ENCODE measurements at regions not wholly inside any gene's neighbourhood (a gene's known extent, or its start where the extent isn't known, plus 50 kb on each side); places are given as distances from the start of the nearest gene placed in this dataset.

DNA sequence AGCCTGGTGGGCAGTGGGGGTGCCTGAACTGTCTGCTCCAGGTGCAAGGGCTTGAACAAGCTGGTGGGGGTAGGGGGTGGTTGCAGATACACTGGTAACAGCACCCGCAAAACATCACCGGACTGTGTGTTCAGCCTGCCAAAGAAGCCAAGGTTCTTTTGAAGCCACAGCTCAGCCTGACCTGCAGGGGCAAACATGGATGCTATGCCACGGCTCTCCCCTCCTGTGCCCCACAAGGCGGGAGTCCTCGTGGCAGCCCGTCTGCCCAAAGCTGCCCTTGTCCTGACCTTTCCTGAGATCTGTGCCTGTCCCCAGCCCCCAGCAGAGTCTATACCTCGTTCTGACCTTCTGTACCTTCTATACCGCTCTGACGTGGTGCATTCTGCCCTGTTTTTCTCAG lies 285.7 kb downstream of the GLRX3 start:
- Histone ChIP-seq H3K27me3 (ENCODE audit: insufficient read depth, poor library complexity, severe bottlenecking) (no peaks in the 10 kb centered on the region), H3K27ac (replicated peaks) (no peak overlapping the region), H3K4me3 (replicated peaks; ENCODE audit: insufficient read depth, low read length) (no peak overlapping the region)
- no peak for DNase-seq (ENCODE audit: low read depth in 1 of 2, low spot score in 1 of 2)
- TF ChIP-seq, protein P1, sequence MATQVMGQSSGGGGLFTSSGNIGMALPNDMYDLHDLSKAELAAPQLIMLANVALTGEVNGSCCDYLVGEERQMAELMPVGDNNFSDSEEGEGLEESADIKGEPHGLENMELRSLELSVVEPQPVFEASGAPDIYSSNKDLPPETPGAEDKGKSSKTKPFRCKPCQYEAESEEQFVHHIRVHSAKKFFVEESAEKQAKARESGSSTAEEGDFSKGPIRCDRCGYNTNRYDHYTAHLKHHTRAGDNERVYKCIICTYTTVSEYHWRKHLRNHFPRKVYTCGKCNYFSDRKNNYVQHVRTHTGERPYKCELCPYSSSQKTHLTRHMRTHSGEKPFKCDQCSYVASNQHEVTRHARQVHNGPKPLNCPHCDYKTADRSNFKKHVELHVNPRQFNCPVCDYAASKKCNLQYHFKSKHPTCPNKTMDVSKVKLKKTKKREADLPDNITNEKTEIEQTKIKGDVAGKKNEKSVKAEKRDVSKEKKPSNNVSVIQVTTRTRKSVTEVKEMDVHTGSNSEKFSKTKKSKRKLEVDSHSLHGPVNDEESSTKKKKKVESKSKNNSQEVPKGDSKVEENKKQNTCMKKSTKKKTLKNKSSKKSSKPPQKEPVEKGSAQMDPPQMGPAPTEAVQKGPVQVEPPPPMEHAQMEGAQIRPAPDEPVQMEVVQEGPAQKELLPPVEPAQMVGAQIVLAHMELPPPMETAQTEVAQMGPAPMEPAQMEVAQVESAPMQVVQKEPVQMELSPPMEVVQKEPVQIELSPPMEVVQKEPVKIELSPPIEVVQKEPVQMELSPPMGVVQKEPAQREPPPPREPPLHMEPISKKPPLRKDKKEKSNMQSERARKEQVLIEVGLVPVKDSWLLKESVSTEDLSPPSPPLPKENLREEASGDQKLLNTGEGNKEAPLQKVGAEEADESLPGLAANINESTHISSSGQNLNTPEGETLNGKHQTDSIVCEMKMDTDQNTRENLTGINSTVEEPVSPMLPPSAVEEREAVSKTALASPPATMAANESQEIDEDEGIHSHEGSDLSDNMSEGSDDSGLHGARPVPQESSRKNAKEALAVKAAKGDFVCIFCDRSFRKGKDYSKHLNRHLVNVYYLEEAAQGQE (IDR thresholded peaks at IDR 0.05; ENCODE audit: insufficient replicate concordance, low read depth) = no peak
- TF ChIP-seq, protein P2, sequence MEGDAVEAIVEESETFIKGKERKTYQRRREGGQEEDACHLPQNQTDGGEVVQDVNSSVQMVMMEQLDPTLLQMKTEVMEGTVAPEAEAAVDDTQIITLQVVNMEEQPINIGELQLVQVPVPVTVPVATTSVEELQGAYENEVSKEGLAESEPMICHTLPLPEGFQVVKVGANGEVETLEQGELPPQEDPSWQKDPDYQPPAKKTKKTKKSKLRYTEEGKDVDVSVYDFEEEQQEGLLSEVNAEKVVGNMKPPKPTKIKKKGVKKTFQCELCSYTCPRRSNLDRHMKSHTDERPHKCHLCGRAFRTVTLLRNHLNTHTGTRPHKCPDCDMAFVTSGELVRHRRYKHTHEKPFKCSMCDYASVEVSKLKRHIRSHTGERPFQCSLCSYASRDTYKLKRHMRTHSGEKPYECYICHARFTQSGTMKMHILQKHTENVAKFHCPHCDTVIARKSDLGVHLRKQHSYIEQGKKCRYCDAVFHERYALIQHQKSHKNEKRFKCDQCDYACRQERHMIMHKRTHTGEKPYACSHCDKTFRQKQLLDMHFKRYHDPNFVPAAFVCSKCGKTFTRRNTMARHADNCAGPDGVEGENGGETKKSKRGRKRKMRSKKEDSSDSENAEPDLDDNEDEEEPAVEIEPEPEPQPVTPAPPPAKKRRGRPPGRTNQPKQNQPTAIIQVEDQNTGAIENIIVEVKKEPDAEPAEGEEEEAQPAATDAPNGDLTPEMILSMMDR (IDR thresholded peaks at IDR 0.05; ENCODE audit: insufficient read depth, low read length) = no peak
- TF ChIP-seq POLR2AphosphoS5 (IDR thresholded peaks at IDR 0.05; ENCODE audit: low read depth) (no peak), SPI1 (IDR thresholded peaks at IDR 0.05; ENCODE audit: borderline replicate concordance, low read depth) (no peak)

DNA sequence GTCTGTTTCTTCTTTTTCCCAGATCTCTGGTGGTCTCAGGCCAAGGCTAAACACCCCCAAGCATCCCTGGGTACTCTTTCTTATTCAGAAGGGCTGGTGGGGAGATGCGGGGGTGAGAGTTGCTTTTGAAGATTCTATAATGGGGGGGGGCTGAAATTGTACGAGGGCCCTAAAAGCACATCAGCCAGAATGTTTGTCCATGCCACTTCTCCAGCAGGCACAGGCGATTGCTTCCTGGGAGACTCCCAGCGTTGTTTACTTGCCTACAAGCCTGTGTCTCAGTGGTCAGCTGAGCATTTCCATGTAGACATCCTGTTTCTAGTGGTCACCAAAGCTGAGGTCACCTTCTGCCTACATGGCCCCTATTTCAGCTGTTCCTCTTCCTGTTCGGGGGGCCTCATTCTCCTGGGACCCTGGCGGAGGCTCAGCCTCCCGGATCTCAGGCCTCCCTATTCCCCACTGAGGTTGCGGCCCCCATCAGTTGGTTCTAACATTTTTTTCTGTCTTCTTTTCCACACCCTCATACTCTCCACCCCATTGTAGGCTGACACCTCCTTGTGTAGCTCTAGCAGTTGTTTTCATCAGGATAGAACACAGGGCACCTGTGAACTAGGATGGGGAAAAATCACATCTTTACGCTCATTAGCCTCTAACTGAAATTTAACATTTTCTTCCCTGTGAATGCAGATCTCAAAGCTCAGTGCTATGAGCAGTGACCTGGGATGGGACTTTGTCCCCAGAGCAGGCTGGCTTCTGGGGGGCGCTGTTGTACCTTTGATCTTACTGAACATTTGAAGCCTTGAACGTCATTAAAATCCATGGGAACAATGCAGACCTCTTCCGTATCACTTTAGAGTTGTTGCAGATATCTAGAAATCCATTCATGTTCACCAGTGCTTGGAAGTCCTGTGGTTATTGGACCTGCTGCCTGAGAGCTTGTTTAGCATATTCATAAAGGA lies 286.5 kb downstream of the GLRX3 start:
- H3K4me3 ChIP-seq (replicated peaks; ENCODE audit: insufficient read depth, low read length) = no peak overlapping the region
- no peak for TF ChIP-seq SPI1 (IDR thresholded peaks at IDR 0.05; ENCODE audit: borderline replicate concordance, low read depth)
- DNase-seq (ENCODE audit: low read depth in 1 of 2, low spot score in 1 of 2) = no peak
- no peaks in the 10 kb centered on the region for H3K27me3 ChIP-seq (ENCODE audit: insufficient read depth, poor library complexity, severe bottlenecking)
- no peak overlapping the region for H3K27ac ChIP-seq (replicated peaks)

DNA sequence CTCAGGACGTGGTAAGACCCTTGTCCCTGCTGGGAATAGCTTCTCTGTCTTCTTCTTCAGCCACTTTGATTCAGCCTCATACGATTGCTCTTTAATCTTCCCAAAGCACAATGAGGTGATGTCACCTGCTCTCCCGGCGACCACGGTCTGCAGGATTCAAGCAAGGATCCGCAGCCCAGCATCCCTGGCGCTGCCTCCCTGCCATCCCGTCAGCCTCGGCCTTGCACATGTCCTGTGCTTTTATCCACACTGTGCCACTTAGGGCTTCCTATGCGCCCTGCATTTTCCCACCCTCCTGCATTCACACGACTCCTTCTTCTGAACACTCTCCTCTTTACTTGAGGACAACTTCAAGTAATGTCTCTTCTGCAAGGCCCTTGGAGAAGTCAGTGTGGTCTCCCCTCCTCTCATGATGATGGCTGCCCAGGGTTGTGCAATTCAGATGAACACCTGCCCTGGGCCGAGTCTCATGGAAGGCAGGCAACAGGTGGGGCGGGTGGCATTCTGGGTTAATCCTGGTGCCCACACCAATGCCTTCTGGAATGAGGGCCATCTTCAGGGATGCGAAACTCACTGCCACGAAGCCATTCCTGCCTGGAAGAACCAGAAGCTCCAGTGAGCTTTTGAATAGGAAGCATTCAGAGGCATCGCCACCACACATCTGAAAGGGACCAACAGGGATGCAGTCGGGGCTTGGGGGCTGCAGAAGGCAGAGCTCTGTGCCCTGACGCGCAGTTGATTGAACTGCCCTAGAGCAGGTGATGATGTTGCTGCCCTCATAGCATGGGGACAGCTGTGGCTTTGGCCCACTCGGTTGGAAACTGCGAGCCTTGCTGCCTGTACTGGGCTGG lies 287.5 kb downstream of the GLRX3 start:
- Histone ChIP-seq H3K27me3 (ENCODE audit: insufficient read depth, poor library complexity, severe bottlenecking) (no peaks in the 10 kb centered on the region), H3K4me3 (replicated peaks; ENCODE audit: insufficient read depth, low read length) (no peak overlapping the region), H3K27ac (replicated peaks) (no peak overlapping the region)
- no peak for DNase-seq (ENCODE audit: low read depth in 1 of 2, low spot score in 1 of 2)
- TF ChIP-seq POLR2AphosphoS5 (IDR thresholded peaks at IDR 0.05; ENCODE audit: low read depth) = no peak
- no peak for TF ChIP-seq GABPA (IDR thresholded peaks at IDR 0.05; ENCODE audit: low read depth)
- TF ChIP-seq, protein P1 (IDR thresholded peaks at IDR 0.05; ENCODE audit: insufficient replicate concordance, low read depth) = no peak
- no peak for TF ChIP-seq SPI1 (IDR thresholded peaks at IDR 0.05; ENCODE audit: borderline replicate concordance, low read depth)
- TF ChIP-seq, protein P2 (IDR thresholded peaks at IDR 0.05; ENCODE audit: insufficient read depth, low read length) = no peak

DNA sequence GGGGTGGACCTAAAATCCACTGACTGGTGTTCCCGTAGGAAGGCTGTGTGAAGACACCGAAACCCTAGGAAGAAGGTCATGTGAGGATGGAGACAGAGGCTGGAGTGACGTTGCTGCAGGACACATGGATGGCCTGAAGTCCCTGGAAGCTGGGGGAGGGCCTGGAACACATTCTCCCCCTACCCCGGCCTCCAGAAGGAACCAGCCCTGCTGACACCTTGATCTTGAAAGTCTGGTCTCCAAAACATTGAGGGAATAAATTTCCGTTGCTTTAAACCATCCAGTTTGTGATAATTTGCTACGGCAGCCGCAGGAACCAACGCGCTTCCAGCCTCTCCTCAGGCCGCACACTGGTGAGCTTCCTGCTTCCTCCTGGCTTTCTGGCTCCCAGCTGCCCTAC lies 288.2 kb downstream of the GLRX3 start:
- no peak for DNase-seq (ENCODE audit: low read depth in 1 of 2, low spot score in 1 of 2)
- H3K4me3 ChIP-seq (replicated peaks; ENCODE audit: insufficient read depth, low read length) = no peak overlapping the region
- no peaks in the 10 kb centered on the region for H3K27me3 ChIP-seq (ENCODE audit: insufficient read depth, poor library complexity, severe bottlenecking)
- no peak overlapping the region for H3K27ac ChIP-seq (replicated peaks)
- TF ChIP-seq, protein P2 (IDR thresholded peaks at IDR 0.05; ENCODE audit: insufficient read depth, low read length) = no peak
- TF ChIP-seq SPI1 (IDR thresholded peaks at IDR 0.05; ENCODE audit: borderline replicate concordance, low read depth) = no peak
- no peak for TF ChIP-seq POLR2AphosphoS5 (IDR thresholded peaks at IDR 0.05; ENCODE audit: low read depth)
- TF ChIP-seq, protein P1 (IDR thresholded peaks at IDR 0.05; ENCODE audit: insufficient replicate concordance, low read depth) = no peak
- no peak for TF ChIP-seq GABPA (IDR thresholded peaks at IDR 0.05; ENCODE audit: low read depth)
